H9 (cell line): ENCODE measurements at regions not wholly inside any gene's neighbourhood (a gene's known extent, or its start where the extent isn't known, plus 50 kb on each side); places are given as distances from the start of the nearest gene placed in this dataset.

Experiments used
- DNase-seq: peaks from one replicate; pipeline ENCODE4 v3.0.0-alpha.2; 2017
- H2AFZ ChIP-seq: one replicate; pipeline ENCODE4 v1.6.1; 2013; ENCODE audit warnings: mild to moderate bottlenecking, low read length, control low read depth, moderate library complexity
- H2AK5ac ChIP-seq: 2 replicates; pipeline ENCODE4 v1.6.1; 2013; ENCODE audit warnings: low read length, control low read depth, mixed read lengths; ENCODE audit not compliant: insufficient read length
- H2BK120ac ChIP-seq: one replicate; pipeline ENCODE4 v1.6.1; 2013; ENCODE audit warnings: low read depth, mild to moderate bottlenecking, low read length, control low read depth, inconsistent platforms; ENCODE audit not compliant: poor library complexity, severe bottlenecking
- H2BK12ac ChIP-seq: 2 replicates; pipeline ENCODE4 v1.6.1; 2013; ENCODE audit warnings: low read length, control low read depth, mixed read lengths, low read depth; ENCODE audit not compliant: insufficient read length
- H2BK15ac ChIP-seq: 2 replicates; pipeline ENCODE4 v1.6.1; 2013; ENCODE audit warnings: low read depth, low read length, control low read depth
- H2BK20ac ChIP-seq: one replicate; pipeline ENCODE4 v1.6.1; 2013; ENCODE audit warnings: low read depth, mild to moderate bottlenecking, low read length, control low read depth, inconsistent platforms; ENCODE audit not compliant: poor library complexity, severe bottlenecking
- H2BK5ac ChIP-seq: 2 replicates; pipeline ENCODE4 v1.6.1; 2013; ENCODE audit warnings: low read length, control low read depth, mixed read lengths; ENCODE audit not compliant: insufficient read length
- H3K14ac ChIP-seq: 2 replicates; pipeline ENCODE4 v1.6.1; 2013; ENCODE audit warnings: low read length, control low read depth; ENCODE audit not compliant: insufficient read depth
- H3K18ac ChIP-seq: 2 replicates; pipeline ENCODE4 v1.6.1; 2013; ENCODE audit warnings: low read depth, mild to moderate bottlenecking, mixed read lengths, low read length, control low read depth; ENCODE audit not compliant: insufficient read length
- H3K23ac ChIP-seq: 2 replicates; pipeline ENCODE4 v1.6.1; 2013; ENCODE audit warnings: low read length, control low read depth, mixed read lengths, low read depth; ENCODE audit not compliant: insufficient read length
- H3K23me2 ChIP-seq: 2 replicates; pipeline ENCODE4 v1.6.1; 2013; ENCODE audit warnings: low read depth, mild to moderate bottlenecking, mixed read lengths, low read length, control low read depth; ENCODE audit not compliant: insufficient read length, poor library complexity, severe bottlenecking
- H3K27ac ChIP-seq: 2 replicates; pipeline ENCODE4 v1.5.1; 2013; ENCODE audit warnings: low read length, control low read depth, mixed read lengths, low read depth; ENCODE audit not compliant: insufficient read length
- H3K27me3 ChIP-seq: 2 replicates; pipeline ENCODE4 v1.6.1; 2013; ENCODE audit warnings: low read length, control low read depth, inconsistent platforms; ENCODE audit not compliant: insufficient read depth
- H3K4ac ChIP-seq: 2 replicates; pipeline ENCODE4 v1.6.1; 2013; ENCODE audit warnings: low read depth, mild to moderate bottlenecking, control low read depth, inconsistent platforms, low read length, moderate library complexity
- H3K4me1 ChIP-seq: 2 replicates; pipeline ENCODE4 v1.6.1; 2013; ENCODE audit warnings: low read length, control low read depth, inconsistent platforms; ENCODE audit not compliant: insufficient read depth
- H3K4me2 ChIP-seq: 2 replicates; pipeline ENCODE4 v1.6.1; 2013; ENCODE audit warnings: low read length, control low read depth, mixed read lengths; ENCODE audit not compliant: insufficient read length, insufficient read depth
- H3K56ac ChIP-seq: 2 replicates; pipeline ENCODE4 v1.6.1; 2013; ENCODE audit warnings: low read depth, mild to moderate bottlenecking, mixed read lengths, low read length, control low read depth; ENCODE audit not compliant: insufficient read length
- H3K79me1 ChIP-seq: 2 replicates; pipeline ENCODE4 v1.6.1; 2013; ENCODE audit warnings: low read depth, mild to moderate bottlenecking, moderate library complexity, low read length, control low read depth, inconsistent platforms; ENCODE audit not compliant: insufficient read depth, poor library complexity, severe bottlenecking
- H3K79me2 ChIP-seq: 2 replicates; pipeline ENCODE4 v1.6.1; 2013; ENCODE audit warnings: low read length, control low read depth, inconsistent platforms; ENCODE audit not compliant: insufficient read depth
- H3K9ac ChIP-seq: 2 replicates; pipeline ENCODE4 v1.6.1; 2013; ENCODE audit warnings: low read length, control low read depth, mixed read lengths; ENCODE audit not compliant: insufficient read length; ENCODE audit errors: extremely low read depth
- H3K9me3 ChIP-seq: one replicate; pipeline ENCODE4 v1.6.1; 2013; ENCODE audit warnings: low read depth, low read length, inconsistent platforms; ENCODE audit not compliant: control insufficient read depth
- H3T11ph ChIP-seq: one replicate; pipeline ENCODE4 v1.6.1; 2013; ENCODE audit warnings: mild to moderate bottlenecking, low read length, control low read depth, inconsistent platforms
- H4K20me1 ChIP-seq: one replicate; pipeline ENCODE4 v1.6.1; 2013; ENCODE audit not compliant: control insufficient read depth, insufficient read length, insufficient read depth
- H4K5ac ChIP-seq: 2 replicates; pipeline ENCODE4 v1.6.1; 2013; ENCODE audit warnings: low read depth, mild to moderate bottlenecking, mixed read lengths, low read length, control low read depth; ENCODE audit not compliant: insufficient read length
- H4K8ac ChIP-seq: replicated peaks from 2 replicates; pipeline ENCODE4 v1.6.1; 2013; ENCODE audit warnings: low read length, control low read depth, mixed read lengths, low read depth; ENCODE audit not compliant: insufficient read length
- H4K91ac ChIP-seq: 2 replicates; pipeline ENCODE4 v1.6.1; 2013; ENCODE audit warnings: low read depth, mild to moderate bottlenecking, moderate library complexity, mixed read lengths, low read length, control low read depth; ENCODE audit not compliant: insufficient read length
- H3K27ac Mint-ChIP-seq, 3 experiments: 2 replicates in 2 of 3; 3 replicates in 1 of 3; pipeline ENCODE4 v1.8.0; 2020 to 2021; ENCODE audit warnings: mixed read lengths in 3 of 3, mild to moderate bottlenecking in 1 of 3, moderate library complexity in 1 of 3
- H3K27me3 Mint-ChIP-seq: 2 replicates; pipeline ENCODE4 v1.8.0; 2021; ENCODE audit warnings: low read depth, mild to moderate bottlenecking, moderate library complexity, mixed read lengths
- H3K36me3 Mint-ChIP-seq, 3 experiments: 2 replicates in 2 of 3; 3 replicates in 1 of 3; pipeline ENCODE4 v1.8.0; 2020 to 2021; ENCODE audit warnings: low read depth in 3 of 3, mixed read lengths in 3 of 3; ENCODE audit not compliant: insufficient read depth in 1 of 3
- H3K4me1 Mint-ChIP-seq, 2 experiments: 2 replicates each; pipeline ENCODE4 v1.8.0; 2020; ENCODE audit warnings: mixed read lengths in 2 of 2
- H3K4me3 Mint-ChIP-seq, 2 experiments: 2 replicates in 1 of 2; 3 replicates in 1 of 2; pipeline ENCODE4 v1.8.0; 2020 to 2021; ENCODE audit warnings: mild to moderate bottlenecking in 2 of 2, mixed read lengths in 2 of 2, moderate library complexity in 1 of 2
- H3K9me3 Mint-ChIP-seq, 2 experiments: 2 replicates in 1 of 2; 3 replicates in 1 of 2; pipeline ENCODE4 v1.8.0; 2020; ENCODE audit warnings: mild to moderate bottlenecking in 2 of 2, mixed read lengths in 2 of 2, moderate library complexity in 1 of 2
- CTCF ChIP-seq: fragments of 200-600 bp; sonication (generic); conservative IDR thresholded peaks from 3 replicates; pipeline ENCODE4 v1.8.0; 2021; ENCODE audit warnings: antibody characterized with exemption, mild to moderate bottlenecking

GRCh38 chr13:89890806-89891205, 1456.7 kb upstream of the MIR17HG start:
- H3K4me3 Mint-ChIP-seq = no peak overlapping the region
- no peak overlapping the region for H3K27ac Mint-ChIP-seq
- TF ChIP-seq CTCF = no peak

More at GRCh38 chr13:89890806-89891205, 1456.7 kb upstream of the MIR17HG start:
- Histone ChIP-seq H4K91ac (no peak overlapping the region), H2AFZ (no peak overlapping the region), H3K9ac (no peak overlapping the region), H4K20me1 (no peaks in the 10 kb centered on the region), H3K79me2 (no peaks in the 10 kb centered on the region), H3T11ph (no peak overlapping the region), H3K56ac (no peak overlapping the region), H3K4me2 (no peak overlapping the region), H4K8ac (no peak overlapping the region), H2BK120ac (no peak overlapping the region), H2AK5ac (no peak overlapping the region), H4K5ac (no peak overlapping the region), H3K18ac (no peak overlapping the region), H3K27ac (no peak overlapping the region), H3K79me1 (no peaks in the 10 kb centered on the region), H2BK15ac (no peak overlapping the region), H3K14ac (no peak overlapping the region), H2BK20ac (no peak overlapping the region), H2BK5ac (no peak overlapping the region), H2BK12ac (no peak overlapping the region), H3K4ac (no peak overlapping the region), H3K23ac (no peak overlapping the region), H3K9me3 (no peaks in the 10 kb centered on the region), H3K27me3 (no peaks in the 10 kb centered on the region), H3K23me2 (no peaks in the 10 kb centered on the region), H3K4me1 (no peaks in the 10 kb centered on the region)
- no peak for DNase-seq
- no peaks in the 10 kb centered on the region for H3K36me3 Mint-ChIP-seq
- H3K9me3 Mint-ChIP-seq = peaks cover 0 to 2% of the 10 kb centered on the region in 2 experiments; a peak in 3 of 5 replicates
- no peaks in the 10 kb centered on the region for H3K4me1 Mint-ChIP-seq
- H3K27me3 Mint-ChIP-seq = no peaks in the 10 kb centered on the region; the same call in 1 of the 2 replicates
